ENCODE measurements at regions not wholly inside any gene's neighbourhood (a gene's known extent, or its start where the extent isn't known, plus 50 kb on each side); places are given as distances from the start of the nearest gene placed in this dataset.

- Histone ChIP-seq H3K4me1 (no peaks in the 10 kb centered on the region), H3K27me3 (no peaks in the 10 kb centered on the region), H3K9me3 (no peaks in the 10 kb centered on the region), H3K4me3 (no peak overlapping the region), H3K36me3 (no peaks in the 10 kb centered on the region), H3K27ac (no peak overlapping the region)
- TF ChIP-seq CTCF (IDR thresholded peaks at IDR 0.05), result no peak
- DNase-seq (ENCODE audit: low spot score in 2 of 2), result no peak
- intact Hi-C loops (cut with DNase I), result no loop called here
These were observed 106.1 kb downstream of the PPP1R3A start for GRCh38 chr7:113812591-113813255.

- no peaks in the 10 kb centered on the region for H3K4me1 ChIP-seq
- no peak for TF ChIP-seq CTCF (IDR thresholded peaks at IDR 0.05)
- H3K4me3 ChIP-seq, result no peak overlapping the region
- no peaks in the 10 kb centered on the region for H3K36me3 ChIP-seq
- no peaks in the 10 kb centered on the region for H3K27me3 ChIP-seq
- intact Hi-C loops (cut with DNase I), result no loop called here
- no peak overlapping the region for H3K27ac ChIP-seq
- no peaks in the 10 kb centered on the region for H3K9me3 ChIP-seq
- DNase-seq (ENCODE audit: low spot score in 2 of 2), result no peak
These were observed 108.6 kb downstream of the PPP1R3A start for GRCh38 chr7:113810080-113810744.

GRCh38 chr7:113809581-113809980, 109.2 kb downstream of the PPP1R3A start:
- no peaks in the 10 kb centered on the region for H3K36me3 ChIP-seq
- no peak overlapping the region for H3K4me3 ChIP-seq
- H3K27ac ChIP-seq, result no peak overlapping the region
- H3K9me3 ChIP-seq, result no peaks in the 10 kb centered on the region
- DNase-seq (ENCODE audit: low spot score in 2 of 2), result no peak
- no peaks in the 10 kb centered on the region for H3K4me1 ChIP-seq
- no peaks in the 10 kb centered on the region for H3K27me3 ChIP-seq
- TF ChIP-seq CTCF (IDR thresholded peaks at IDR 0.05), result no peak
- intact Hi-C loops (cut with DNase I), result no loop called here

GRCh38 chr7:113806633-113807327, 112.0 kb downstream of the PPP1R3A start:
- Histone ChIP-seq H3K27me3 (no peaks in the 10 kb centered on the region), H3K4me1 (no peaks in the 10 kb centered on the region), H3K27ac (no peak overlapping the region), H3K36me3 (no peaks in the 10 kb centered on the region), H3K9me3 (no peaks in the 10 kb centered on the region), H3K4me3 (no peak overlapping the region)
- no peak for DNase-seq (ENCODE audit: low spot score in 2 of 2)
- TF ChIP-seq CTCF (IDR thresholded peaks at IDR 0.05), result no peak
- intact Hi-C loops (cut with DNase I), result no loop called here

GRCh38 chr7:113805976-113806375, 112.8 kb downstream of the PPP1R3A start:
- no peaks in the 10 kb centered on the region for H3K27me3 ChIP-seq
- no peak overlapping the region for H3K4me3 ChIP-seq
- H3K36me3 ChIP-seq, result no peaks in the 10 kb centered on the region
- no peak overlapping the region for H3K27ac ChIP-seq
- intact Hi-C loops (cut with DNase I), result no loop called here
- TF ChIP-seq CTCF (IDR thresholded peaks at IDR 0.05), result no peak
- no peaks in the 10 kb centered on the region for H3K4me1 ChIP-seq
- DNase-seq (ENCODE audit: low spot score in 2 of 2), result no peak
- H3K9me3 ChIP-seq, result no peaks in the 10 kb centered on the region

All from ascending aorta (tissue), 2 donors.